ACC112 (cell line): ENCODE measurements at regions not wholly inside any gene's neighbourhood (a gene's known extent, or its start where the extent isn't known, plus 50 kb on each side); places are given as distances from the start of the nearest gene placed in this dataset.
"Not testable (repeated sequence)": the region's sequence is repeated elsewhere in the genome, so short reads cannot be mapped to it uniquely, and the experiment has no call there.

ENCODE experiments used
- H2AFZ ChIP-seq: fragments of 200-600 bp; sonication (generic); one replicate; pipeline ENCODE4 v1.6.0; 2017; ENCODE audit warnings: antibody characterized with exemption, low read length; ENCODE audit not compliant: unreplicated experiment
- H3K27ac ChIP-seq: fragments of 200-600 bp; sonication (generic); 2 replicates; pipeline ENCODE4 v1.5.1; 2014; ENCODE audit warnings: low read depth, mild to moderate bottlenecking, antibody characterized with exemption, low read length, moderate library complexity
- H3K27me3 ChIP-seq: fragments of 200-600 bp; sonication (generic); 2 replicates; pipeline ENCODE4 v1.6.1; 2014; ENCODE audit warnings: mild to moderate bottlenecking, antibody characterized with exemption, low read length, moderate library complexity, mixed read lengths; ENCODE audit not compliant: insufficient read depth
- H3K36me3 ChIP-seq: fragments of 200-600 bp; sonication (generic); 2 replicates; pipeline ENCODE4 v1.6.1; 2016; ENCODE audit warnings: mild to moderate bottlenecking, antibody characterized with exemption, low read length, moderate library complexity, mixed read lengths; ENCODE audit not compliant: insufficient read depth
- H3K4me1 ChIP-seq: fragments of 200-600 bp; sonication (generic); one replicate; pipeline ENCODE4 v1.6.1; 2016; ENCODE audit warnings: low read length, mixed read lengths; ENCODE audit not compliant: insufficient read depth, unreplicated experiment, control insufficient read depth
- H3K4me3 ChIP-seq: fragments of 200-600 bp; sonication (generic); 2 replicates; pipeline ENCODE4 v1.5.1; 2014; ENCODE audit warnings: mild to moderate bottlenecking, low read depth, low read length
- H3K79me2 ChIP-seq: fragments of 200-600 bp; sonication (generic); one replicate; pipeline ENCODE4 v1.6.0; 2016; ENCODE audit warnings: low read length; ENCODE audit not compliant: control insufficient read depth, unreplicated experiment, insufficient read depth

- not testable (repeated sequence) for H3K27me3 ChIP-seq, H3K79me2 ChIP-seq, H2AFZ ChIP-seq, H3K36me3 ChIP-seq, H3K4me1 ChIP-seq, H3K27ac ChIP-seq, H3K4me3 ChIP-seq
Observed at GRCh38 chr7:55699450-55699842, 127.1 kb upstream of the VOPP1 start.

DNA sequence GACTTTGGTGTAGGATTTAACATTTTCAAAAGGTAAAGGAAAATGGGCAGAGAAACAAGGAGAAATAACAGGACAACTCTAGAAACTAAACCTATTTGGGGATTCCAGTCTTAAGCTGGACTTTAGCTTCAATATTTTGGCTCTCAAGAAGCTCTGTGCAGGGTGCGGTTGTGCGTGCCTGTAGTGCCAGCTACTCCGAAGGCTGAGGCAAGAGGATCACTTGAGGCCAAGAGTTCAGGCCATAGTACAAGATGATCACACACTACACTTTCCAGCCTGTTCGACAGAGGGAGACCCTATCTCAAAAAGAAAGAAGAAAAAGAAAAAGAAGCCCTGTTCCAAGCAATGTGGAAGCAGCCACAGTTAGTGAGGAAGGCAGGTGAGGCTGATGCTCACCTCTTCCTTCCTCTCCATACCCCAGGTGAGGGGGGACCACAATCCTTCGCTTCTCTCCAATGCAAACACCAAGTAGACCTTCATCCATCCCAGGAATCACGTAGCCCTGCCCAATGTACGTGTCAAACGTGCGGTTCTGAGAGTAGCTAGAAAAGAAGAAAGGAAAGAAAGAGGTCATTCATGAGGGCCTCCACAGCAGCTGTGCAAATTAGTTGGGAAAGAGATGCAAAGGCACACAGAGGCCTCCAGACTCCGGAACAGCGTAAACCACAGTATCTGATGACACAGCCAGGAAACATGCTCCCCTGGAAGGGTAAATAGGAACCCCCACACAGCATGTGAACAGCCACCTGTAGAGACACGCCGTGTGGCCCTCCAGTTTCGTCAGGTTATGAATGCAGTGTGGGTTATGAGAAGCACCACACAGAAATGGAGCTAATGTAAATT is 126.5 kb upstream of the VOPP1 start:
- H3K79me2 ChIP-seq, H2AFZ ChIP-seq, H3K4me3 ChIP-seq, H3K36me3 ChIP-seq, H3K27ac ChIP-seq, H3K27me3 ChIP-seq, H3K4me1 ChIP-seq: not testable (repeated sequence)

DNA sequence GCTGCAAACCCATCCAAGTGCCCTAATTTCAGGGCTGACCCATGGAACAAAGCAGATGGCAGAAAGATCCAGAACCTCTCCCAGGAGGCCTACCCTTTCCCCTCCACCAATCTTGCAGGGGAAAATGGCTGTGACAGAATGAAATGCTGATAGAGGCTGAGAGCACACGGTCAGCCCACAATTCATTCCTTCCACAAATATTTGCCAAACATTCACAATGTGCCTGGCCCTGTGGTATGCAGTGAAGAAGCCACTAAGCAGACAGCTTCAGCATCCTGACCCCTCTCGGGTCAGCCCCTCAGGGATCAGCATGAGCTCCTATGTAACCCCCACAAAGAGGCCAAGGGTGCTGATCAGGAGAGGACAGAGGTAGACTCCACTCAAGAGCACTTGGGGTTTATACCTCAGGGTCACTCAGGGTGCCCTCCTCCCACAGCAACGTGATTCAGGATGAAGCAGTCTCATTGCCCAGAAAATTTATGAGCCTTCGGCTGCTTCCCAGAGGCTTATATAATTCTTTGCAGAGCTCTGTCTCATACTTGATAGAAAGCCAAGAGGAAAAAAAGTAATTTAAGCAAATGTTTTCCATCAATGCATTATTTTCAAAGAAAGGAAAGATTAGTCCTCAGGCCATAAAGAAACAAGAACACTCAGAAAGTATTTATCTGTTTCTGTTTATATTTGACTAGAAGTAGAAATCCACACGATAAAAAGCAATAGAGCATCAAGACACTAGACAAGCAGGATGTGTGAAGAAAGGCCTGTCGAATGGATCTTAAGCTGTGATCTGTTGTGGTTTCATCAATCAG is 123.8 kb upstream of the VOPP1 start:
- H3K79me2 ChIP-seq, H3K4me3 ChIP-seq, H3K27ac ChIP-seq, H3K27me3 ChIP-seq, H3K36me3 ChIP-seq, H3K4me1 ChIP-seq, H2AFZ ChIP-seq: not testable (repeated sequence)

GRCh38 chr7:55694484-55694883 is 122.2 kb upstream of the VOPP1 start:
- H3K4me3 ChIP-seq, H2AFZ ChIP-seq, H3K36me3 ChIP-seq, H3K79me2 ChIP-seq, H3K27ac ChIP-seq, H3K4me1 ChIP-seq, H3K27me3 ChIP-seq: not testable (repeated sequence)

DNA sequence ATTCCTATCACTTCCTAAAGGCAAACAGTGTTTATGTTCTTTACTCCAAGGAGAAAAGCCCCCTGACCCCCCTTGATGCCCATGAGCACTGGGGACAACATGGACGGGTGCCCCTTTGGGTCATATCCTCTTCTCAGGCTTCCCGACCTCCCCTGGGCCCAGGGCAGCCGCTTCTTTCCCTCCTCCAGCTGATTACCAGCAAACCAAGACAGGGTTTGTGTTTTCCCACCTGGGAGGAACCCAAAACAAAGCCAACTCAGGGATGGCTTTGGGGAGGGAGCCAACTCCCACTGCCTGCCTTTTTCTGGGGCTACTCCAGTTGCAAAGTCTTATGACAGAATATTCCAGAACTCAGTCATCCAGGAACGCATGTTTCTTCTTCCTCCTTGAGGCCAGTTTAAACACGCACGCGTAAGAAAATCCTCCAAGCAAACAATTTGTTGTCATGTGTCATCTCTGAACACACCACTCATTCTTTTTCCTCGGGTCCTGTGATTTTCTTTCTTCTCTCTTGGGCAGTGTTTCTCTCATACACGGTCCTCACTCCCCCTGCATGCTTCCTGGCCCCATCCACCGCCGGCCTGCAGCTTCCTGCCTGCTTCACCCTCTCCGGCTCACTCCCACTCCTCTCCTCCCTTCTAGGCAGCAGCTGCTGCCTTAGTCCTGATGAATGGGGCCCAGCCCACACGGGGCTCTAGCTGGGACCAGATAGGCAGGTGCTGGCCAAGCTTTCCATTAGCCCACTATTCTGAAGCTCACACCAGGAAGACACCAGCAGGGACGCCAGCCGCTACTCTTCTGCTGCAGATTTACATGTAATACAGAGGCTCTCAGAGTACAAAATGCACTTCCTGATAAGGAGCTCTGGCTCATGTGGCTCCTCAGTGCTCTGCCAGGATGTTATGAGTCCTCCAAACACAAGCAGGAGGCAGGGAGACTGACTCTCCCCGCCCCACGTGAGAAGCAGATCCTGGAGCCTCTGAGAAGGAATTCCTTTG is 116.7 kb upstream of the VOPP1 start:
- H2AFZ ChIP-seq, H3K4me1 ChIP-seq, H3K27me3 ChIP-seq, H3K79me2 ChIP-seq, H3K27ac ChIP-seq, H3K36me3 ChIP-seq, H3K4me3 ChIP-seq: not testable (repeated sequence)

GRCh38 chr7:55688261-55688660 is 116.0 kb upstream of the VOPP1 start:
- not testable (repeated sequence) for H3K36me3 ChIP-seq, H2AFZ ChIP-seq, H3K27ac ChIP-seq, H3K79me2 ChIP-seq, H3K4me3 ChIP-seq, H3K27me3 ChIP-seq, H3K4me1 ChIP-seq

GRCh38 chr7:55687252-55687651 is 115.0 kb upstream of the VOPP1 start:
- H3K27me3 ChIP-seq, H3K27ac ChIP-seq, H2AFZ ChIP-seq, H3K36me3 ChIP-seq, H3K79me2 ChIP-seq, H3K4me3 ChIP-seq, H3K4me1 ChIP-seq: not testable (repeated sequence)

- H3K4me1 ChIP-seq, H3K27ac ChIP-seq, H3K4me3 ChIP-seq, H3K36me3 ChIP-seq, H2AFZ ChIP-seq, H3K79me2 ChIP-seq, H3K27me3 ChIP-seq: not testable (repeated sequence)
Observed at GRCh38 chr7:55686771-55687170, 114.5 kb upstream of the VOPP1 start.

DNA sequence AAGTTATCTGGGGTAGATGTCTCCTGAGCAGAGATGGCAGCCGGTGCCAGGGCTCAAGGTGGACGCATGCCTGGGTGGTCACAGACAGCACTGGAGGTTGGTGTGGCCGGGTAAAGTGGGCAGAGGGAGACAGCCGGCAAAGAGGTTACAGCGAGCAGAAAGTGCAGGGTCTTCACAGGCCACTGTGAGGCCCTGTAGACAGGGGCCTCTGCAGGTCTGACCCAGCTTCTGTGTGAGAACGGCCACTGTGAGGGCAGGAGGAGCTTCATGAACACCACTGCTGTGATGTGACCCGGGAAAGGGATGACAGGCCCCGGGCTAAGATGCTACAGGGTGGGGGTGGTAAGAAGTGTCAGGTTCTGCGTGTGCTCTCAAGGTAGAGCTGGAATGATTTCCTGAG is 111.2 kb upstream of the VOPP1 start:
- H2AFZ ChIP-seq, H3K36me3 ChIP-seq, H3K27me3 ChIP-seq, H3K4me1 ChIP-seq, H3K79me2 ChIP-seq, H3K27ac ChIP-seq, H3K4me3 ChIP-seq: not testable (repeated sequence)

DNA sequence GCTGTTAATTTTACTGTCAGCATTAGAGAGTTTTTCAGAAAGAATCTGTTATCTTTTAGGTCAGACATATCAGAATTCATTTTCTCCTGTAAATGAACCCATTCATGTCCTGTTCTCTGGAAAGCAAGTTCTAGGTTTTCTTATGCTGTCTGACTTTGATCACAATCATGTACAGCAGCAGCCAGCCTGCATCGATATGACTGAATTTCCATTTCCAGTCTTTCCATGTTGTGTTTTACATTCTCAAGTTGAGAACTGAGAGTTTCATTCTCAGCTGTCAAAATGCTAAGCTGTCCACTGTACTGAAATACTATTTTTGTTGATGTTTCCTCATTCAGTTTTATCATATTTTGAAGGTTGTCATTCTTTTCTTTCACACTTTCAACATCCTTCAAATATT is 103.3 kb upstream of the VOPP1 start:
- not testable (repeated sequence) for H2AFZ ChIP-seq, H3K79me2 ChIP-seq, H3K4me1 ChIP-seq, H3K36me3 ChIP-seq, H3K27me3 ChIP-seq, H3K4me3 ChIP-seq, H3K27ac ChIP-seq
